Inferior parietal cortex (tissue), 1 donor: ENCODE measurements at regions not wholly inside any gene's neighbourhood (a gene's known extent, or its start where the extent isn't known, plus 50 kb on each side); places are given as distances from the start of the nearest gene placed in this dataset.

ENCODE experiments used
- DNase-seq: peaks from one replicate; pipeline ENCODE4 v3.0.0-alpha.2; 2016; ENCODE audit errors: extremely low spot score

DNA sequence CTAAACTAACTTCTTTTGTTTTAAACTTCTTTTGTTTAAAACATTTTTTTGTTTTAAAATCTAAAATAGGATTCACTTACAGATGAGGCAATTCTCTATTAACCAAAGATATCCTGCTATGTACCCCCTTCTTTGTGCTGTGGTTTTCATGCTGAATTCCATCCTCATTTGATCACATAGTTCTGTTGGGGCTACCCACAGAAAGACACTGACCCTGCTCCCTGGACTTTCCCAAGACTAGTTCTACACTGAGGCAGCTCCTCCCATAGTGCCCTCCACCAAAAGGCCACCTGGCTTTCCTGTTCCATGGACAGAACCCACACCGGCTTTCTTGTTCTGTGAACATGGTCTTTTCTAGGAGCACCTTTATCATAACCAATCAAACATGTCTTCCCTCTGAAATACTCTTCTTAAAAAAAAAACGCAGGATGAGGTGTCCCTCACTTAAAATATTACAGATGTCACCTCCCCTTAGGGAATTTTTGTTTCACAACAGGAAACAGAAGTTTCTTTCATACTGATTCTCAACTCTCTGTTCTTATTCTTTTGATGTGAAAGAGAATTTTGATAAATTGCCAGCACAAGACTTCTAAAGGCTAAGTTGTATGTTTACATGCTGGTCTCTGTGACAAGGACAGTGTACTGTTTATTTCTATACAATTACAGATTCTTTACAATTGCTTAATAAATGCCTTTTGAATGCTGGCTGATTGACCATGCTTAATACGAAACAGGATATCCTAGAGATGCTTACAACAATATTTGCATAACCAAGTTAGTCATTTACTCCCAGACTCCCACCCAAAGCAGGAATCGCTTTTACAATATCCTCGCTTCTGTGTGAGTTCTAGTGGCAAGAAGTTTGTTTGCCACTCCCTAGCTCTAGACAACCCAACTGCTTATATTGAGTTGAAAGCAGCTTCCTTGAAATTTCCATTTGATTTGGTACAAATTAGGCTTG lies 300.4 kb downstream of the DTWD2 start:
- DNase-seq = no peak

DNA sequence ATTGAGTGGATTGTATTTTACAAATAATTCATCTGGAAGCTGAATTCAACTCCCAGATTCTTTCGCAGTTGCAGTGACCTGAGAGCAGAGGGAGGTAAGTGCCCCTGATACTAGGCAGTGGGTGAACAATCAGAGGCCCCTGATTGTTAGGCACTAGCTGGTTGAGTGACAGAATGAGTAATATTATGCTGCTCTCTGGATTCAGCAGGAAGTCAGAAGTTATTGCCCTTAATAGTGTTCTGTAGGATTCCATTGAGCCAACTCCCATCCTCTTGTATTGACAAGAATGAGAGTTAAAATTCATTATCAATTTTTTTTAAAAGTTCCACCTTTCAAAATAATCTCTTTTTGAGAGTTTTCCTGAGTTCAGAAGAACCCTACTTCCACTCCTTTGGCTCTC lies 301.2 kb downstream of the DTWD2 start:
- DNase-seq = no peak

DNA sequence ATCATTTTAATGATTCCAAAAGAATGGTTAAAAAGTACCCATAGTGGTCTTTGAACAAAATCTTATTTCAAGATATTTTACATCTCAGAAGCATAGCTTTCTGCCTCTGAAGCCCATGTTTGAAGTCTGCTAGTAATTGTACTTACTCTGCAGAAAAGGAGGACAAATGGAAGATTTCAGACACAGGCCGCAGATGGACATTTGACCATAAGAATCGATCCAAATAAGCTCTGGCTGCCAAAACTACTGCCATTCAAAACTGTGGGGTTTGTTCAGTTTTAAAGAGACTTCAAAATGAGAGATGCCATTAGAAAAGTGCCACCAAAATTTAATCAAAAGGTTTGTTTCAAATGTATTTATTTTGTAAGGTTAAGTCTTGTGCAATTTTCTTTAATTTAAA lies 306.7 kb downstream of the DTWD2 start:
- no peak for DNase-seq

DNA sequence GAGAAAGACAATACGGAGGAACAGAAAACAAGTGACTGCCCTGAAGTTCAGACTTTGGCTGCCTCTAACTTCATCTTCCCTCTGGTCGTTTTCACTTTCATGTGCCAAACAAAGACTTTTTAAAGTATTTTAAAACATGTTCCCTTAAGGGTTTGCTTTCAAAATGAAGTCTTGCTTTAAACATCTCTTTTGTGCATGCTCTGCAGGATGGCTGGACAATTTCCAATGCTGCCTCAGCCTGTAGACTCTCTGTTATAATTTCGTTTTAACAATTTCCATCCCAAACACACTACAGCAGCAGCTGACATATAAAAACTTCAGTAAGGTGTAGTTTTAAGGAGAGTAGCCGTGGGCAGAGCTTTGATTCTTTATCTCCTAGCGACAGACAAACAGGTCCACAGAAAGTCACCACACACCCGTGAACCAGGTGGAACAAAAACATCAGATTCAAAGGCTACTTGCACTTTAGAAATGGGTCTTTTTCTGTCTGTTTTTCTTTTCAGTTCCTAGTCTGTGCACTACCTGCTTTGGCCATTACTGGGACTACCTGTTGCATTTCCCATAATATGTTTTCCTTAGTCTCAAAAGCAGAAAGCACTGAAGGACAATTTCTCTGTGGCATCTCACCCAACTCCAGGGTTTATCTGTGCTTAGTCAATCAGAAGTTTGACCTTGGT lies 308.9 kb downstream of the DTWD2 start:
- peak; percentile 3 for DNase-seq

DNA sequence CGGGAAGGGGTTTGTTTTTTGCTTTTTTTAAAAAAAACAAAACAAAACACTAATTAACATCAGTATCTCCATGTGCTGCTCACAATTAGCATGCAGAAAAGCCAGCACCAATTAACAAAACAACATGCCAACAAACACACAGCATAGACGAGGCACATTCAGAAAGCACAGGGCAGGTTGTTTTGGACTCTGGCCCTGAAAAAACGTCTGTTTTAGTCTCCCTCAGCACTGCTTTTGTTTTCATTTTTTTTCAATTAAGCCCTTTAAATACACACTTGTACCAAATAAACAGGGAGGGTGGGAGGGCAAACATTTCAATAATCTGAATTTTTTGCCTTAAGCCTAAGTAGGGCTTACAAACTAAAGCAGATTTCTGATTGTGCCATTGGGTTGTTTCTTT lies 309.6 kb downstream of the DTWD2 start:
- DNase-seq = no peak

DNA sequence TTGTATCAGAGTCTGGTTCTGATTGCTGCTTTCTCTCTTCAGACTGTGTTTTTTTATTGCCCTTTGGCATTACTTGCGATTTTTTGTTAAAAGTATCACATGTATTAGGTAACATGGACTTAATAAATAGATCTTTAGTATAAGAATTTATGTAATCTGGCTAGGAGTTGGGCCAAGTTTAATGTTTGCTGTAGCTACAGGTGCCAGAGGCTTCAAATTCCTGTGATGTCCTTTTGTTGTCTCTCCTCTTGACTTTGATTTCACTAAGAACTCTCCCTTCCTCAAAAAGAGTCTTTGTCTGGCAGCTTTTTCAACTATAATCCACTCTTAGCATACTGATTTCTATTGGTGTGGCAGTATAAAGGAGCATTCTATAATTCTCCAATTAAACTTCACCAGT lies 313.1 kb downstream of the DTWD2 start:
- no peak for DNase-seq

DNA sequence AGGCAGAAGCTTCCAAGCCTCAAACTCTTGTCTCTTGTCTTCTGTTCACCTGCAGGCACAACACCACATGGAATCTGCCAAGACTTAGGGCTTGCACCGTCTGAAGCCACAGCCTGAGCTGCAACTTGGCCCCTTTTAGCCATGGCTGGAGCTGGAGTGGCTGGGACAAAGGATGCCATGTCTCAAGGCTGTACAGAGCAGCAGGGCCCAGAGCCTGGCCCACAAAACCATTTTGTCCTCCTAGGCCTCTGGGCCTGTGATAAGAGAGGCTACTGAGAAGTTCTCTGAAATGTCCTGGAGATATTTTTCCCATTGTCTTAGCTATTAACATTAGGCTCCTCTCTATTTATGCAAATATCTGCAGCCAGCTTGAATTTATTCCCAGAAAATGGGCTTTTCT lies 330.8 kb downstream of the DTWD2 start:
- DNase-seq = no peak

DNA sequence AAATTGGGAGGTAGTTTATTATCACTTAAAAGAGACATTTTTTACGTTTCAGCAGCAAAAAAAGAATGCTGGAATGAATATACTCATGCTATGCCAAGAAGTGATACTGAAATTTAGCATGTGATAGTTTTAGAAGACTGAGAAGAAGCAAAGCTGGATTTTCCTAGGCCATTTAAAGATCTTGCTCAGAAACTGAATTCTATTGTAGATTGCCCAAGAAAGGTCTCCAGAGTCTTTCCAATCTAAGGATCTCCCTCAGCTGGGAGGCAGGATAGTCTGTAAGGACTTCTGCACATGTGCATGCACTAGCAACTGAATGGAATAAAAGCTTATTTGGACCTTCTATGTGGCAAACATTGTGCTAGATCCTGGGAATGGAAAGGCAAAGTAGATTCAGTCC lies 334.5 kb downstream of the DTWD2 start:
- DNase-seq = no peak

DNA sequence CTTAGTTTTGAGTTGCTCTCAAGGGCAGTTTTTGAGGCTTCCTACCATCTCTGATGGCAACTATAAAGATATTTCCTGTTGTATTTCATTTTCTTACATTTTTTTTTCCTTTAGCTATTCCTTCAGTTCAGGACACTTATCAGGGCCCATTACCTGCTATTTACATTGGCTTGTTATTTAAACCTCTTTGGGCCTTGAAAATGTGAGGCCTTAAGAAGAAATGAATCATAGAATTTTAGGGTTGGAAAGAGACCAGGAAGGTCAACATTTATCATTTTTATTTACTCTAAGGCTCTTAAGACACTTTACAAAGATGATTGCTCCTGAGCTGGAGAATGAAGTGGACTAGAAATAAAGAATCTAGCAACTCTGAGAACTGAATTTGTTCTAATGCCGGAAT lies 335.2 kb downstream of the DTWD2 start:
- no peak for DNase-seq

DNA sequence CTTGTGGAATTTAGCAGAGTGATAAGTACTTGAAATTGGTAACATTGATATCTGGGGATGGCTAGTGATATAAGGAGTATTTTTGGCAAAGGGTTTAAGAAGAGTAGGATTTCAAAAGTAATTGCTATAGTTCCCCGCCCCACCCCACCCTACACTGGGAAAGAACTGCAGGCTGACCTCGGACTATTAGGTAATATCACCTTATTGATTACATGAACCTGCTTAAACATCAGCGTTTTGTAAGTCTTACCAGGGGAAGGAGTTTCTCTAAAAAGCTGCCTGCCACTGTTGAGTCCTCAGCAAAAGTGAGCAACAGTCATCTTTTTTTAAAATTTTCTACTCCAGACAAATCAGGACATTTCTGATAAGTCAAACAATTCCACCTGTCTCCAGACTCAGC lies 337.3 kb downstream of the DTWD2 start:
- no peak for DNase-seq

DNA sequence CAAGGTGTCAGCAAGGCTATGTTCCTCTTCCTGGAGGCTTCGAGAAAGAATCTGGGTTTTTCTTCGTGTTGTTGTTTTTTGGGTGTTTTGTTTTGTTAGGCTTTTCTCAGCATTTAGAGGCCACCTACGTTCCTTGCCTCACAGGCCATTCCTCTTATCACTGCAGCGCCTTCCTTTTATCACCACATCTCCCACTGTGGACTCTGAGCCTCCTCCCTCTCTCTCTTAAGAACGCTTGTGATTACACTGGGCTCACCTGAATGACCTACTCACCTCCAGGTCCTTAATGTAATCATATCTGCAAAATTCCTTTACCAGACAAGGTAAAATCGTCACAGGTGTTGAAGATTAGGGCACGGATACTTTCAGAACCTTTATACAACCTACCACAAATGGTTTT lies 340.8 kb downstream of the DTWD2 start:
- DNase-seq = no peak

DNA sequence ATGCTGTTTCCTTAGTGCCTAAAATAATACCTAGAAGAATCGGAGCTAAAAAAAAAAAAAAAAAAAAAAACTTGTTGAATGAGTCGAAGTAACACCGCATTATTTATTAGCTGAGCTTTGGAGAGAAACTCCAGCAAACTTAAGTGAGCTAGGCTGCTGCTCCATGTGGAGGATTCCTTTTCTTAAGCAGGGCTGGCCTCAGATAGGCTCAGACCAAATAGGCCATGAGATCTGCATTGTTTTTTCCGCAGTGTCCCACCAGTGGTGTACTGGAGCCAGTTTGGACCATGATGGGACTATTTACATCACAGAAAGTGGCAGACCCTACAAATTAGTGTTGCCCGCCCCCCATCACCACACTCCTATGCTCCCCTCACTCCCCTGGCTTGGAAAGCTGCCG lies 341.4 kb downstream of the DTWD2 start:
- no peak for DNase-seq

DNA sequence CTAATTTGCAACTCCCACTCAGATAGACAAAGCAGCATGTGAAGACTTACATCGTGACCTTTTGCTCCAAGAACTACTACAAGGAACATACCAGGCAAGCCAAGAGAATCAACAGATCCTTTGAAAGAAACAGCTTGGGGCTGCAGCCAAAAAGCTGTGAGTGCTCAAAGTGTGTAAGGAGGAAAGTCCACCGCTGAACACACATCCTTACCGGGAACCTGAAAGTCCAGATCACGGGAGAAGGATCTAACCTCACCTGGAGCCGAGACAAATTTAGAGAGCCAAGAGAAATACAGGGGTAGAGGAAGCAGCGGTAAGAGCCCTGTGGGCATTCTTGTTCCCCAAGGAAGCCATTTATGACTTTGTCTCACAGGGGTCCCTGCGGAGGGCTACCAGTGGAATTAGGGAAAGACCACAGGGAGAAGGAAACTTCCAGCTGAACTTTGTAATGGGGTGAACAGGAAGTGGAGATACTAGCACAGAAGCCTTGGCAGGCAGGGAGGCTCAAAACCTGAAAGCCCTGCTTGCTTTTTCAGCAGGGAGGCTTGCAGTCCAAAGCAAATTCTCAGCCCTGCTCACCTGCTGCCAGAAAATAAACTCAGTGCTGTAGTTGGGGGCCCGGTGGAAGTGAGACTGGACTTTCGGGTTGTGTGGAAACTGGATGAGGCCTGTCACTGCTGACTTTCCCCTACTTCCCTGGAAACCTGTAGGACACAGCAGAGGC lies 350.2 kb downstream of the DTWD2 start:
- no peak for DNase-seq

DNA sequence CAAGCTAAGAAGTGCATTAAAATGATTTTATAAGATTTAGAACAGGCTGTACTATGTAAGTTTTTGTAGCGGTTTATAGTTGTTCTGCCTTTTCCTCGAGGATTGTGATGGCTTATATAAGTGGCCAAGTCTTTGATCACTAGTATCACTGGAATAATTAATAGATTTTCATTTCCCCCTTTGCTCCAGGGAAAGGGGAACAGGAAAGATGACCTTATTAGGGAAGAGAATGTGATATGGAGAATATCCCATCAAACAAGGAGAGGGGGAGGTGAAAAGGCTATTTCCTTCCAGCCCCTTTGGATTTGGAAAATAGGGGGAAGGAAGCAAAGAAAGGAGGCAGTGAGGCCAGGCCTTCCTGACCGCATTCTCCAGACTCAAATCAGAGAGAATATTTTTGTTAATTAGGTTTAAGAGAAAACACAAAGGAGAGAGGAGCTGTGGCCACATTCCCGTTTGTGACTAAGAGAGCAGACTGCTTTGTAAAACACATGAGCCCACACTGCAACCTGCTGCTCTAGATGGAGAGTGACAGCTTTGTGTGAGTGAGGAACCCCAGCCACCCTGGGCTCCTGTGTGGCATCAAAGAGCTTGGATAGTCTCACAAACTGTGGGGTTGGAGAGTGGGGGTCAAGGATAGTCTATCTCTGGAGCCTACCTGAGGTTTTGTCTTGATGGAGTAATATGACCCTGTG lies 359.5 kb downstream of the DTWD2 start:
- DNase-seq = no peak

DNA sequence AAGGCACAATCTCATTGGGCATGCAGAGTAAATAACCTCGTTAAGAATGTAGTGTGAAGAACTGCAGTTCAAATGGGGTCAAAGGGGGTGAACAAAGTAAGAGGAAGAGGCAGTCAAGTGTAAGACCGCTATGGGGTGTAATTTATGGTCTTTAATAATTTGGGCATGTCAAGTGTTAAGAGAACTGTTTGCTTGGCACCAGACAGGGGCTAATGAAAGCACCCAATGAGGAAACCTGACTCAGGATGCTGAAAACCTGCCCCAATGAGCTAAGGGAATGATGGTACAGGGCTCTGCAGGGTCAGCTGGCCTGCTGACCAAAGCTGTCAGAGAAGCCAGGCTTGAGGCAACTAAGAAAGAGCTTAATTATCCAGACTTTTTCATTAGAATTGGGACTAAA lies 368.1 kb downstream of the DTWD2 start:
- DNase-seq = no peak

DNA sequence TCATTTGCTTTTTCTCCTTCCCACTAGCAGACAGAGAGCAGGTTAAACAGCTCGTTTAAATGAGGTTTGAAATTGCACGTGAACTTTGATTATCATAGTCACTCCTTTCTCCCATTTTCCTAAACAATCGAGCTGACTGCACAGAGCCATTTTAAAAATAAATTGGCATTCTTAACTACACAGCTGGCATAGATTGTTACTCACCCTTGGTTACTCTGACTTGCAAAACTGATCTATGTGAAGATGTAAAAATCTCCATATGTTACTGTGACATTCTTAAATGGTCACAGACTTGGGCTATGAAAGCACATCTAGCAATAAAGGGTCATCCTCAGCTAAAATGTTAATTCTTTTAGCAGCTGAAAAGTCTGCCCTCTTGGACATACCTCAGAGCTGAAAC lies 368.5 kb downstream of the DTWD2 start:
- no peak for DNase-seq

DNA sequence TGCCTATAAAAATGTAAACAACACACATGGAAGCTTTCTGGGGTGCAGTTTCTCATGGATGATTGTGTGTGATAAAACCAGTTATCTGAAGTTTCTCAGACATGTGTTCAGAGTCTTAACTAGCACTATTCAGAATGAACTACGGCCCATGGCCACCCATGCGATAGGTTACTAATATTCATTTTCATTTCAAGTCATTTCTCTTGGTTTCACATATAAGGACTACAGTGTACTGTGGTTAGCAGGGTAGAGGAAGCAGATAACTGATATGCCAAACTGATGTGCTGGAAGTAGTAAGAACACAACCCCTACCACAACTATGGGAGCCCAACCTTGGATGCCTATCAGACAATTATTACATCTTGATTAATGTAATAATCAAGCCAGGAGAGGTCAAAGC lies 372.1 kb downstream of the DTWD2 start:
- no peak for DNase-seq

DNA sequence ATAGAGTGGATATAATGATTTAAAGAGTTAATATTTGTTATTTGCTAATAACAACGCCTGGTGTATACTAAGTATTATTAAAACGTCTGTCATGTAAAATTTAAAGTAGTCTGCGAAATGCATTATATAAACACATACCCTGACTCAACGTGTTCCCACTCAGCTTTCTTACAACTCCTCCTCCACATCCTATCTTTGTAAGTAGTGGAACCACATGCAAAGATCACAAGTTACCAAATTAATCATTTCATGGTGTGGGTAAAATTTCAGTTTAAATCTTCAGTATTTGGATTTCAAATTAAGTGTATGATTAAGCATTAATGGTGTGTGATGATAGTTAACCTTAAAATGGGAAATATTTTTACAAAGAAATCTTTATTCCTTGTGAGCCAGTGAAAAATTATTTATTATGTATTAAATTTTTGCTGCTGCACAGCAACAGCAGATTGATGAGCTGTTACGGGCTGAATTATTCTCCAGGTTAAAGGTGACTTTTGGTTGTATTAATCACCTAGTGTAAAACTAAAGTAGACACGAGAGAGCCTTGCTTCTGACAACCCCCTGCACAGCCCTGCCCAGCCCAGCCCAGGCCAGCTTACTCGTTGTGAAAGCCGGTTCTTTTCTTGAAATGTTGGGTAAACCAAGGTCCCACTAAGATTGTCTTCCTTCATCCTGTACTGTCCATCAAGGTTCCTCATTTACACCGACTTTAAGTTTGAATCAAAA lies 373.5 kb downstream of the DTWD2 start:
- DNase-seq = no peak

DNA sequence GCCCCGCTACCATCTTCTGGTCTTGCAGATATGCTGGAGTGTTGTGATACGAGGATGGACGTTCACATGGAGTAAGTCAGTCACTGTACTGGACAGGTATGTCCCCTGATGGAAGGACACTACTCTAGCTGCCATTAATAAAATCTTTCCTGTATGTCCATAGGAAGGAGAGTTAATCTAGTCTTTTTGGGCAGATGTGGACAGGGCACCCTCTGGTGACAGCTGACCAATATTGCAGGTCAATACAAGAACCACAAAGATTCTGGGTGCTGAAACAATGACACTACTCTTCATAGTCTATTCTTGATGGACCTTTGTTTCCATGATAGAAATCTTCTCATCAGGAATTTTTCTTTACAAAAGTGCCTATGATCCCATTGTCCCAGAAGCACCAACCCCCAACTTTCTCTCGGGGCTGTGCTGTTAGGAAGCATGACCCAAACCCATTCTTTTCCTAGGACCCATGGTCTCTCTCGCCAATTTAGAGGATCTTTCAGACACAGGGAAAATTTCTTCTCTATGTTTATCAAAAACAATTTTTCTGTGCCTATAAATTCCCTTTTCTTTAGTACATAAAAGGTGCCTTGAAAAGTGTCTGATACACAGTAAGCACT lies 376.9 kb downstream of the DTWD2 start:
- no peak for DNase-seq

DNA sequence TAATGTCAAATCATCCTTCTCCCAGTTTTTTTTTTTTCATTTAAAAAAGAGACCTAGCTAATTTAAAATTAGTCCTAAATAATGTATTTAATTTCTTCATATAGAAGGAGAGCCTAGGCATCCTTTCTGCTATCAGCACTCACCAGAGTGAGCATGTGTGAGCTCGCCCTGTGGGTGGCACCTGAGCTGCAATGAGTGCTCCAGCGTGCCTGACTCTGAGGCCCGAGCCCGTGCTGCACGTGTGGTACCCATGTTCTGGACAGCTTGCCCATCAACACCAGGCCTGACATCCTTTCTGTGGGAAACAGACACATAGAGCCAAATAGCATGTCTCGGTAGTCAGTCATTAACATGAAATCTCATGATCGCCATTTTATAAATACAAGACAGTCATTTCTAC lies 381.4 kb downstream of the DTWD2 start:
- DNase-seq = no peak

DNA sequence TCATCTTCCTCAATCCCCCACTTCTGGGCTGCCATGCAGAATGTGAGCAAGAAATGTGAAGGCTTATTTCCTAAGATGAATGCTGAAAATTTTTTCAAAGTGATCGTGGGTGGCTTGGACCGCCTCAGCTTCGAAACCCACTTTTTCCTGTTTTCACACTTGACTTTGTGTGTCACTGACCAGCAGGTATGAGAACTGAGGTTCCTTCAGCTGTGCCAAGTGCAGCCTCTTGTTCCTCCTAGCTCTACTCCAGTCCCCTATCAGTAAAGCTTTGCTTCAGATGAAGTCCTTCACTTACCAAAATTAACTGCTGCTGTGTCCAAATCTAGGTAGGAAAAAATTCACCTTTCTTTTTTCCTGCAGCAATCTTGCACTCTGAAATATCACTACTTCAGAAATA lies 382.6 kb downstream of the DTWD2 start:
- DNase-seq = no peak
